Activated CD8-positive, alpha-beta memory T cell treated with anti-CD3 and anti-CD28 coated beads for 48 hours (primary cell): ENCODE measurements at regions not wholly inside any gene's neighbourhood (a gene's known extent, or its start where the extent isn't known, plus 50 kb on each side); places are given as distances from the start of the nearest gene placed in this dataset.
"Not testable (repeated sequence)": the region's sequence is repeated elsewhere in the genome, so short reads cannot be mapped to it uniquely, and the experiment has no call there.

ENCODE experiments used
- DNase-seq, 3 experiments: peaks; one replicate each; pipeline ENCODE4 v3.0.0-alpha.2; 2020; ENCODE audit warnings: low read depth in 2 of 3, low spot score in 2 of 3

DNA sequence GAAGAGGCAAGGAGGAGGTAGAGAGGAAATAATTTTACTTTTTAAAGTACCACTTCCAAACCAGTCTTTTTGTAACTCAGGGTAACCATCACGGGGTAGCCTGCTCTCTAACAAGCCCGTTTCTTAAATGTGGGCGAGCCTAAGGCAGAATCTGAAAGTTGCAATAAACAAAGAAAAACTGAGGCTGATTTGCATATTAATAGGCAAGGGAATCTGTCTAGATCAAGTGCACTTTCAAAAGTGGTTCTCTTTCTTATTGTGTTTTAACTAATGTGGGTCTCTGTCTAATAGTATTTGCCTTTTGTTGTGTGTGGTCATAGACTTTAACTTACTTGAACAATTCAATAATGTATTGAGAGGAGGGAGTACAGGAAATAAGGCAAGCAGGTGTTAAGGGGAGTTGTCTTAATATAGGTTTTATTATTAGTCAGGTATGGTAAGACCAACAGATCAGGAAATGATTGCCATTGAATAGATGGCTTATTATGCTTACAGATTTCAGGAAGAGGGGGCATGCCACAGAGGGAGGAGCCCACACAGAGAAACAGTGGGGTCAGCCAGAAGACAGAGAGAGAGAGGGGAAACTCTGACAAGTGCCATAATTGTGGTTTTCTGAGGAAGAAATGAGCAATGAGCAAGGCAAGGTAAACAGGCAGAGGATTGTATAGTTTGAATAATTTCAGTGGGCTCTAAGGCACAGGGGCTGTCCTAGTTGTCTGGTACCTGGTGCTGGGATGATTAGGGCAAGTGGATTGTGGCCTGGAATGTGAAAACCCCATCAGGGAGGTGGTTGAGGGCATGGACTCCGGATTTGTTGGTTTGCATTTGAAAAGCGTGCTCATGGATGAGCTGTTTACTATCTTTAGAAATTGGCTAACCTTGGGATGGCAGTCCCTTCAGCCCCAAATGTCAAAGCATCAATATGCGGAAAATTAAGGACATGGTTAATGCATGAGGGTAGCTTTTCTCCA lies 237.2 kb downstream of the TOX3 start:
- DNase-seq, result no peak

DNA sequence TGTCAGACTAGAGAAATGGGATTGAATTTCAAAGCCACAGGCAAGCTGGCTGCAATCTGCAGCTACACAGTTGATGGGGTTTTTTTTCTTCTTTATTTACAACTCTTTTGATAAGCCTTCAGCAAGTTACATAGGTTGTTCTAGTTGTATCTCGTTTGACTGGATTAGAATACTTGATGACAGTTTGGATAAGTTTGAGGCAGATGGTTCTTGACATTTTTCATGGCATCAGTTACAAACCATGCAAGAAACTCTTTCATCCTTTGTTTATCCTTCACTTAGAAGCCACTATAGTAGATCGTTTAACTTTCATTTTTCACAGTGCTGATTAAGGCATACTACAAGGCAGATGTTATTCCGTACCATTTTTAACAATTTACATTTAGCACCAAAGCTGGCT lies 238.9 kb downstream of the TOX3 start:
- no peak for DNase-seq

DNA sequence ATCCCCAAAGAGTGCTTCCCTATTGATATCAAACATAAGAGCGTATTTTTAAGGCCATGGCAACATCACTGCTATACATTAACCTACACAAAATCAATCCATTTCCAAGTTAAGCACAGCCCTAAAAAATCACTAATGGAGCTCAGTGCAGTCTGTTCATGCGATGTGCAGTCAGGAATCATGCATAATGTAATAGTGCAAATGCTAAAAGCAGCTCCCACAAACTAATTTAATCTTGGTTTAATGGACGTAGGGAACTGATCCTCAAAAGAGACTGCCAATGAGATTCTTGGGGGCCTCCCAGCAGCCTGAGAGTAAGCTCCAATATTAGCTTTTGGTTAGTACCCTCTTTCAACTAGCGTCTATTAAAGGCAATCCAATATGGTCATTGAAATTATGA lies 245.9 kb downstream of the TOX3 start:
- no peak for DNase-seq

DNA sequence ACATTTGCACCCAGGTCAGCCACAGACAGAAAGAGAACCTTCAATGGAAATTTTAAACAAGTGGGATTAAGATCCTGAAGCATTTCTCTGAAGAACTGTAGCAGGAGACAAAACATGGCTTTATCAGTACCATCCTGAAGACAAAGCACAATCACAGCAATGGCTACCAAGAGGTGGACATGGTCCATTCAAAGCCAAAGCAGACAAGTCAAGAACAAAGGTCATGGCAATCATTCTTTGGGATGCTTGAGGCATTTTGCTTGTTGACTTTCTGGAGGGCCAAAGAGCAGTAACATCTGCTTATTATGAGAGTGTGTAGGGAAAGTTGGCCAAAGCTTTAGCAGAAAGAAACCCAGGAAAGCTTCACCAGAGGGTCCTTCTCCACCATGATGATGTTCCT lies 248.2 kb downstream of the TOX3 start:
- DNase-seq, result no peak

DNA sequence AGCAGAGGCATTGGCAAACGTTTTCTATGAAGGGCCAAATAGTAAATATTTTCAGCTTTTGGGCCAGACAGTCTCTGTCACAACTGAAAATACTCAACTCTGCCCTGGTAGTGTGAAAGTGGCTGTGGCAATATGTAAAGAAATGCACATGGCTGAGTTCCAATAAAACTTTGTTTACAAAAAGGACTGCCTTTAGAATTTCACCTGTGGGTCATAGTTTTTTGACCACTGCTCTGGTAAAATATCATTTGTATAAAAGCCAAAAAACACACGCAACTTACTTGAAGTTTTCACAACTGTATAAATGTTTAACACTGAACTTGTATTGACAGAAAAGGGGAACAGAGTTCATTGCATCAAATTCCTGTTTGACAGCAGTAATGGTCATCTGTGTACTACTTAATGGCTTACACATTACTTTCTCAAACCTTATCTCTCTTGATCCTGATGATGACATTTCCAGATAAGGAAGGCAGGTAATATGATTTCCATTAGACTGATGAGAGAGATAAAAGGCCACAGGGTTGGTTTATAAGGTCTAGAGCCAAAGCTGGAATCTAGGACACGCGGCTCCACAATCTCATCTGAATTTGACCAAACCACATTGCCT lies 250.1 kb downstream of the TOX3 start:
- not testable (repeated sequence) for DNase-seq

DNA sequence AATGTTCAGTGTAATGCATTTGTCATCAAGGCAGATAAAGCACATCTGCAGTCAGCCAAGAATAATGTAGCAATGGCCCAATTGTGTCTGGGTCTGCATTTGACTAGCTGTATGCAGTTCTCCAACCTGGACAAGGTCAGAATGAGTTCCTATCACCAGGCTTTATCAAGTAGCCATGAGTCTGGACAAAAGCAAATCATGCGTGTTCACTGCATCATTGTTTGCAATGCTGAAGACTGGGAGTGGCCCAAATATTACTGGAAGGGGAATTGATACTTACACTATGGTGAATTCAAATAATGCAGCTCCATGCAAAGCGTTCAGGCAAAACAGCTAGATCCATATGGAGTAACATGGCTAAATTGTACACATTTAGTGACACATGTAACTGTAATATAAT lies 250.9 kb downstream of the TOX3 start:
- no peak for DNase-seq

DNA sequence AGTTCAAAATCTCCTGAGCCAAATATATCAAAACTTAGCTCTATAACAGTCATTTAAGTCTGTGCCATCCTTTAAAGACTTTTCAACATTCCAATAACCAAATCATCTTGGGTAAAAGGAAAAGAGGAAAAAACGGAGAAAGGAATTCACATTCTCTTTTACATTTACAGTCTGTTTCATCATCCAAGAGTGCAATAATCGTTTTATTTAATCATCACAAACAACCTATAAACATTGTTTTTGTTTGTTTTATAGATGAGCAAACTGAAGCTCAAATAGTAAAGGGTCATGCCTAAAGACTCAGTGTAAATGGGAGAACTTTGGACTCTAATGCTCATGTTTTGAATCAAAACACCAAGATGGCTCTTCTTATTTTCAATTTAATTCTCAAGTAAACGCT lies 252.3 kb downstream of the TOX3 start:
- no peak for DNase-seq

DNA sequence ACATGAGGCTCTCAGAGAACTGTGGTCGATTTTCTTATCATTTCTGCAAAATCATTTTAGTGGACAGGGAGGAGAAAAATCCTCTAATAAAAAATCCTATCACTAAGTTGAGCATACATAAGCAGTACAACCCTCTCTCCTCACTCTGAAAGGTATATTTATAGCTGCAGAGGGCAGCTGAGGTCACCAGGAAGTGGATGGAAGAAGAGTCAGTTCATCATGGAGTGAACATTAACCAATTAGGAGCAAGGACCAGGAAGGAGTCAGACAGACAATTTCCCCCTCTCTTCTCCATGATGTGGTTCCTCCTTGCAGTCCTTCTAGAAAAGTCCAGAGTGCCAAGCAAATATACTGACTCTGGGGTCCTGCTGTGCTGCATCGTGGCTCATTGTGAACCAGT lies 253.7 kb downstream of the TOX3 start:
- DNase-seq, result no peak

DNA sequence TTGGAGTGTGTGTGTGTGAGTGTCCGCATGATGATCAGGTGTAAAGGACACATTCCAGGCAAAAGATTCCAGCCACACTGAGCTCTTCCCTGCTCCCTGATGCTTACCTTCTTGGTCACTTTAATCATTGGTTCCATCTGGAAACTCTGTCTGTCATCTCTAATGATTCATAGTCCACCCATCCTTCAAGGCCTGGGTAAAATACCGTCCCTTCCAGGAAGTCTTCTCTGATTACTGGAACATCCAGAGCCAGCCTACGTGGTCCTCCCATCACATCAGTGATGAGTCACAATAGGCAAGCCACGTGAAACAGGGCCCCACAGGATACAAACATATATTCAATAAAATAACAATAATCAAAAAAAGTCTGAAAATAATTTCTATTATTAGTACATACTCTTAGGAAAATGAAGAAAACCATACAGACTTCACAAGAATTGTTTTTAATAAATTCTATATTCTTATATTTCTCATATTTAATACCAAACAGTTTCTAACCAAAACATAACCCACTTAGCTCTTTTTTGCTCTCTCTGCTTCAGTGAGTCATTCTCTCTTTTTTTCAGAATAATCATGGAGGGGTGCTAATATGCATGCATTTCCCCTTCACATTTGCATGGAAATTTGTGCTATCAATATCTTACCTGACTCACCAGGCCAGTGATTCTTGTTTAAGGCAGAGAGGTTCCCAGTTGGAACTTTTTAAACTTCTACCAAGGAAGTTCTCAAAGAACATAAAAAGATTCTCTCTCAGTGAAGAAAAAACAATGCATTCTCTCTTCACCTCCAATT lies 263.2 kb downstream of the TOX3 start:
- DNase-seq, result no peak

DNA sequence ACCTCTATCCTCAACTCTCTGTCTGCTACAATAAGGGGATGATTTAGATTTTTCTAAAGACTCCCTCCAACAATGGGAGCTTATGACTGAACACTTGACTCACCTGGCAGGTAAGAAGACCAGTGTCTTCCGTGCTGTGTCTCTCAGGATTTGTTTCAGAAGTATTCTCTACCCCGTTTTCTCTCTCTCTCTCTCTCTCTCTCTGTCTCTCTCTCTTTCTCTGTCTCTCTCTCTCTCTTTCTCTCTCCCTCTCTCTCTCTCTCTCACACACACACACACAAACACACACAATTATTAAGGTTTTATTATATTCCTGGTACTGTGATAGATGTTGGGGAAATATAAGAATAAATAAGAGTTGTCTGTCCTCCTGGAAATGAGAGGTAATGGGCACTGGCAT lies 263.9 kb downstream of the TOX3 start:
- DNase-seq, result no peak

DNA sequence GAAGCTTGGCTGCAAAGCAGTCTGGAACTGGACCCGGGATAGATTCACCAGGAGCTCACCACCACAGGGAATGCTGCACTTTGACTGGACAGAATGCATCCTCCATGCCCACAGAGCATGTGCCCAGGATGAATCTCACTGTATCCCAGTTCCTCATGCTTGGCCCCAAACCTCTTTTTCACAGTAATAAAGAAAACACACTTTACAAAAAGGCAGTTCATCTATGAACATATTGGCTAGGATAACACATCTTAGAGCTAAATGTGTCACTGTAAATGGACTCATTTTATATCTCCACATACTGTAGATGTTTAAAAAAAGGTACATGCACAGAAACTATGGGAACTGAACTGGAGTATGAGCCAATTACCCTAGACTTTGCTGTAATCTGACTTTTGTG lies 266.9 kb downstream of the TOX3 start:
- no peak for DNase-seq

DNA sequence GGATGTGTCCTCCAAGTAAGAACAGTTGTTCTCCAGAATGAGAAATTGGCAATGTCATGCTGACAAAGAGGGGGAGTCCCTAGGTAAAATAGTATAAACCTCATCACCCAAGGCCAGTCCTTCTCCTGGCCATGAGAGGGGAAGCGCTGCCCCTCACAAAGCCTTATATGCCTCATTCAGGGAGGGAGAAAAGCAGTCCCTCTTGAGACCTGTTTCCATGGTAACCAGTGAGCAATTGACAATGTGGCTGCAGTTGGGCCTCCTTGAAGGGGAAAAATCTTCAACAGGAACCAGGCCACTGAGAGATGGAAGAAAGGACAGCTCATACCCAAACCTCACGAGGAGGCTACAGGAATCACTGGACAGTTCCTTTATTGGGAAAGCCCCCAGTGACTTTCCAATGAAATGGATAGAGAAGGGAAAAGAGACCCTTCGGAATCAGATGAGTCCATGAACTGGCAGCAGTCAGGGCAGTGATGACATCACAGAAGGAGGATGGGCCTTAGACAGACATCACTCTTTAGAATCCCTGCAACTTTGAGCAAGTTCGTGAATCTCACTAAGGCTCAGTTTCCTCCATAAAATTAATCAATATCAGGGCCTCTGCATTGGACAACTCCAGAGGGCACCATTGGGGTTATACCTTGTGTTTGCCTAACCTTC lies 275.7 kb downstream of the TOX3 start:
- no peak for DNase-seq

DNA sequence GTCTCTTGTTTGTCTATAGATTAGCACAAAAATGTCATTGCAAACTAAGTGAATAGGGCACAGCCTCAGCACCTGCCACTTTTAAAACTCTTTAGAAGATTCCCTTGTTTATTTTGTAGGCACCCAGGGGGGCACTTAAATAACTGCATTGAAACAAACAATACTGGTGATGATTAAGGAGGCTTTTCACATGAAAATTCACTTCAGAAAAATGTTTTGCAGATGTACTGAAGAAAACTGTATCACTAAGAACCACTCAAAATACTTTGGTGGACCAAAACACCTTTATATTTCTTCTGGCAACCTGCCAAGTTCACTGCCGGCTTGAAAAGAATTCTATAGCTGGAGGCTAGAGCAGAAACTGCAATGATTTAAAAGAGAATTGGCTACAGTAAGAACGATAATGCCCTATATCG lies 281.5 kb downstream of the TOX3 start:
- no peak for DNase-seq

DNA sequence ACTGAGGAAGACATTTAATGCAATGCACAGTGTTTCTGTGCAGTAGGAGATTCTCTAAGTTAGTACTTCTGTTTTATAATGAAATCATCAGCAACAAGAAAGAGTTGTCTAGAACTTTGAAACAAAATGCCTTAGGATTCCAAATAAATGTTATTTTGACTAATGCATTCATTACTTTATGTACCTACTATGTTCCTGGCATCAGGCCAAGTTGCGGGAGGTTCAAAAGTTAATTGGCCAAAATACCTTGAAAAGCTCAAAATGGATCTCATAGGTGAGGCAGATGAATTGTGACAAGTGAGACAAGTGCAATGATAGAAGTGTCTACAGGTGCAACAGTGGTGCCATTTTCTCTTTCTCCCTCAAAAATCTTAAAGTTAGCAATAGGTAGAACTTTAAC lies 289.4 kb downstream of the TOX3 start:
- DNase-seq, result no peak

DNA sequence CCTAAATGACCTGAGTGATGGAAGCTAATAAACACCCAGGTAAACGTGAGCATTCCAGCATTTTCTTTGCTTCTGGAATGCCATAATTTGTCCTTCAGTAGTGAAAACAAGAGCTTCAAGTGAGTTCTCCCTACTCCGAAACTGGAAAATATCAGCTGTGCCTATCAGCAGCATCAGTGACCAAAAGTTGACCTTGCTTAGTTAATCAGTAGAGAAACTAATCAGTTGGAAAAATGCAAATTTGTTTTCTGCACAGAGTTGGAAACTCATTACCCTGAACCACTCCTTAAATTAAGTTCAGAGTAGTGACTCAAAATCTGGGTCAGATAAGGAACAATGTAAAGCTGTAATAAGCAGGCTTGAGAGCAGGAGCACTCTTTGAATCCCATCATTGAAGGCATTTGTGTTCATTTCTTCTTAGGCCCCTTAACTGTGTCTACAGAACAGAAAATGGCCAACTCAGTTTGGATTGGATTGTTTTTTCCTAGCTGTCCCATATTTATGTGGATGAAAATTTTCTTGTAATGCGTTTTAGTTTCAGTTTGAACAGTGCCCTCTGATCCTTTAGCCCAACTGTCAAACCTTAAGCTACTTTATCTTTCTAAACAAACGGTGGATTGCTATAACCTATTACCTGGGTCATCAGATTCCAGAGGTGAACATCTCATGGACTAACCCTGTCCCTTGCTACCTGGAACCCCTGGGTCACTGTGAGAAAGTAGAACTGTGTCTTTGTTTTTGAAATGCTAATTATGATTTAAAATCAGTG lies 290.4 kb downstream of the TOX3 start:
- DNase-seq, result no peak

DNA sequence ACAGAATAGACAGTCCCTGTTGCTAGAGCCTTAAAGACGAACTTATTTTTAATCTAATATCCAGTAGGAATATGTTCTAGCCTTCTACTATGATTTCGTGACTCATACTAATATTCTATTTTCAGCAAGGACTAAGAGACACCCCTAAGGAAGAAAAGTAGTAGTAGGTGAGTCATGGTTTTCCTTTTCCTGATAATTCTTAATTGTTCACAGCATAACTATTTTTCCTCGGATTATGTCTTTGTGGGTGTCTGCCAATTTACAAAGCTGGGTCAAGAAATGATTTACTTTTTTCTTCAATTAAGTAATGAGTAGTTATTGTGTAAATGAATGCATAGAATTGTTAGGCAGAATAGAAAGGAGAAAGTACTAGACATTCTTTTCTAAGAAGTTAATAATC lies 292.2 kb downstream of the TOX3 start:
- no peak for DNase-seq

DNA sequence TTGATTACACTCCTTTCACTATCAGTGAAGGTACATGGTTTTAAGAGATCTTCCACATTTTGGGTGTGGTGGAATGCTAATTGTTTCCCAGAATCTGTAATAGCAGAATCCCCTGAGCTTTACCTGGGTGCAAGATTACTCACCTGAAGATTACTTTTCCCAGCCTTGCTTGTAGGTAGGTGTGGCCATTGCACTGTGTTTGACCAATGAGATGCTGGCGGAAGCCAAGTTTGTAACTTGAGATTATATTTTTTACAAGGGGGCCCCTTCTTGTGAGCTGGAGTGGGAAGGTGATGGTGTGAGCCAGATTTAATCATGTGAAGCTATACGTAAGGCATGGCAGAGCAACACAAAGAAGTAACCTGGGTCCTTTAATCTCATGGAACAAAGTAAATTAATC lies 294.3 kb downstream of the TOX3 start:
- no peak for DNase-seq

DNA sequence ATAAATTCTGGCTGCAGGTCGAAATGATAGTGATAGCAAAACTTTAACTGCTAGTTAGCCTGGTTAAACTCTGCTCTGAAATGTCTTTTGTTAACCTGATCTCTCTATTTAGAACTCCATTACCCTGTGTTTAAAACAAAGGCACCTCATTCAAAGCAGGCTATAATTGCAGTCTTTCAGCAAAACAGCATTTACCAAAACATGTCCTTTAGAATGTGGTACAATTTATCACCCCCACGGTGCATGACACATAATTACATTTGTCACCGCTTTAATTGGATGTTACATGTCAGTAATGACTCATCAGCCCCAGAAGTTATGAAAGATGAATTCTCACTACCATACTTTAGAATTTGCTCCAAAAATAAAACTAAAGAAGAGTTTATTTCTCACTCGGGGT lies 295.4 kb downstream of the TOX3 start:
- DNase-seq, result no peak

DNA sequence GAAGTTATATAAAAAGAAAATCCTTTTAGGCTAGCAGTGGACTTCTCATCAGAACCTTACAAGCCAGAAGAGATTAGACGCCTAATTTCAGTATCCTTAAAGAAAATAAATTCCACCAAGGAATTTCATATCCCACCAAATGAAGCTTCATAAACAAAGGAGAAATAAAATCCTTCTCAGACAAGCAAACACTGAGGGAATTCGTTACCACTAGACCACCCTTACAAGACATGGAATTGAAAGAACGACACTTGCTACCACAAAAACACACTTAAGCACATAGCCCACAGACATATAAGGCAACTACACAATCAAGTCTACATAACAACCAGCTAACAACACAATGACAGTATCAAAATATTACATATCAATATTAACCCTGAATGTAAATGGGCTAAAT lies 299.2 kb downstream of the TOX3 start:
- no peak for DNase-seq

DNA sequence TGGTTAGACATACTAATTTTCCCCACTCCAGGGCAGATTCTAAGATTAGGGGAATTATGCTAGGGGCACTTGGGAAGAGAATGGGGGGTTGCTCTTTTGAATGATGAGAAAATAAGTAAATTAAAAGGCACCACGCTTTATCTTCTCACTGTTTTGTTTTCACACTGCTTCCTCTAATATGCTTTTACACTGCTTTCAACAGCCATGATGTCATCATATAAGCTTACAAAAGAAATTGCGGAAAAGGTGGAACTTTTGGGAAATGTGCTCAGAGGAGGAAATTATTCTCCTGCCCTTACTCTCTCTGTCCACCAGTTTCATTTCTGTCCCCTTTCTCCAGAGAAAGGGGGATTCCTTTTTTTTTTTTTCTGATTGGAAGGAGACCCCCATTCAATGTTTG lies 308.2 kb downstream of the TOX3 start:
- DNase-seq, result no peak

DNA sequence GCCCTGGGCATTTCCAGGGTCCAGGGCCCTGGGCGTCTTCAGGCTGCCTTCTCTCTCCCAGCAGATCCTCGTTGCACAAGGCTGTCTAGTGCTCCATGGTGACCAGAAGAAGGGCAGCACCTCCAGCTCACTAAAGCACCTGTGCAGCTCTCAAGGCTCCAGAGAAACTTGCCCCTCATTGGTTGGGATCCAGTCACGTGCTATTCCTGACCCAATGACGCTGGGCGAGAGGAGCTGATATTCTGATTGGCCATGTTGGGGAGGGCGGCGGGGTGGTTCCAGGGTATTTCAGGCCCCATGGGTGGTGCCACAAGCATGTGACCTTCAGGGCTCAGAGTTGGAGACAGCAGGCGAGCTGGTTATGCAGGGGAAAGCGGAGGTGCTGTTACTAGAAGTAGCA lies 309.1 kb downstream of the TOX3 start:
- DNase-seq, result no peak
